ENCODE measurements at regions not wholly inside any gene's neighbourhood (a gene's known extent, or its start where the extent isn't known, plus 50 kb on each side); places are given as distances from the start of the nearest gene placed in this dataset.
"Not testable (repeated sequence)": the region's sequence is repeated elsewhere in the genome, so short reads cannot be mapped to it uniquely, and the experiment has no call there.

- DNase-seq (ENCODE audit: low spot score), result no peak
These were observed 57.8 kb upstream of the ANKRD30A start for GRCh38 chr10:37067576-37067975.

- not testable (repeated sequence) for DNase-seq (ENCODE audit: low spot score)
These were observed 63.1 kb upstream of the ANKRD30A start for GRCh38 chr10:37062296-37062695.

GRCh38 chr10:37057261-37057660 is 68.1 kb upstream of the ANKRD30A start:
- no peak for DNase-seq (ENCODE audit: low spot score)

- no peak for DNase-seq (ENCODE audit: low spot score)
These were observed 71.9 kb upstream of the ANKRD30A start for GRCh38 chr10:37053476-37053875.

GRCh38 chr10:37049982-37050381 is 75.4 kb upstream of the ANKRD30A start:
- DNase-seq (ENCODE audit: low spot score), result not testable (repeated sequence)

- DNase-seq (ENCODE audit: low spot score), result not testable (repeated sequence)
These were observed 81.1 kb upstream of the ANKRD30A start for GRCh38 chr10:37044319-37044718.

GRCh38 chr10:37035853-37036252 is 89.5 kb upstream of the ANKRD30A start:
- no peak for DNase-seq (ENCODE audit: low spot score)

GRCh38 chr10:37015498-37015897 is 109.9 kb upstream of the ANKRD30A start:
- no peak for DNase-seq (ENCODE audit: low spot score)

GRCh38 chr10:37010741-37011140 is 114.7 kb upstream of the ANKRD30A start:
- DNase-seq (ENCODE audit: low spot score), result no peak

GRCh38 chr10:37008276-37008675 is 117.1 kb upstream of the ANKRD30A start:
- DNase-seq (ENCODE audit: low spot score), result not testable (repeated sequence)

GRCh38 chr10:37003126-37003525 is 122.3 kb upstream of the ANKRD30A start:
- no peak for DNase-seq (ENCODE audit: low spot score)

DNA sequence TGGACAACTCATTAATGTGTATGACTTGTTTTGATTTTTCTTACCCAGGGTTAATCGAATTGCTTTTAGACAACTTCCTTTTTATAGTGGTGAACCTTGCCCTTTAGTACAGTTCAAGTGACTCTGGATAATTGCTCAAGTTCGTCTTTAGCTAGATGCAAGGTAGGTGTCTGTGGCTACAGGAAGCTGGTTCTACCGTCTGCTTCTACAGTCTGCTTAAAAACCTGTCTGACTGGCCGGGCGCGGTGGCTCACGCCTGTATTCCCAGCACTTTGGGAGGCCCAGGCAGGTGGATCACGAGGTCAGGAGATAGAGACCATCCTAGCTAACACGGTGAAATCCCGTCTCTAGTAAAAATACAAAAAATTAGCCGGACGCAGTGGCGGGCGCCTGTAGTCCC is 129.6 kb upstream of the ANKRD30A start:
- not testable (repeated sequence) for DNase-seq (ENCODE audit: low spot score)

GRCh38 chr10:36994886-36995285 is 130.5 kb upstream of the ANKRD30A start:
- no peak for DNase-seq (ENCODE audit: low spot score)

GRCh38 chr10:36989233-36989632 is 136.2 kb upstream of the ANKRD30A start:
- no peak for DNase-seq (ENCODE audit: low spot score)

DNA sequence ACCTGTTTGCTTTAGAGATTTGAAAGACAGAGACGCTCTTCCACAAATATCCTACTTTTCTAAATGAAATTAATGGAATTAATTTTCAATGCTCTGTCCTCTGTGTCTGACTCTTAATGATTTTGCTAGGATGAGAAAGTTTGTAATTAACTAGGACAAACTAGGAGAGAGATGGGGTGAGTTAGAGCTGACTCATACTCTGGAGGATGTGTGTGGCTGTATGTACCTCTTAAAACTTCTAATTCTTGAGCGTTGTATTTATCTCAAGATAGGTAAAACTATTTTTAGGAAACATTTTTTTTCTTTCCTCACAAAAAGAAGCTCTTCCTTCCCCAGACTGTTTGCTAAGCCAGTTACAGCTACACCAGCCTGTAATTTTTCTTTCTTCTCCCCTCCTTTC is 178.8 kb upstream of the ANKRD30A start:
- DNase-seq (ENCODE audit: low spot score), result no peak

- DNase-seq (ENCODE audit: low spot score), result no peak
These were observed 181.9 kb upstream of the ANKRD30A start for GRCh38 chr10:36943544-36943943.

- no peak for DNase-seq (ENCODE audit: low spot score)
These were observed 182.8 kb upstream of the ANKRD30A start for GRCh38 chr10:36942616-36943015.

- DNase-seq (ENCODE audit: low spot score), result no peak
These were observed 222.4 kb upstream of the ANKRD30A start for GRCh38 chr10:36903040-36903439.

GRCh38 chr10:36899652-36900051 is 225.7 kb upstream of the ANKRD30A start:
- no peak for DNase-seq (ENCODE audit: low spot score)

DNA sequence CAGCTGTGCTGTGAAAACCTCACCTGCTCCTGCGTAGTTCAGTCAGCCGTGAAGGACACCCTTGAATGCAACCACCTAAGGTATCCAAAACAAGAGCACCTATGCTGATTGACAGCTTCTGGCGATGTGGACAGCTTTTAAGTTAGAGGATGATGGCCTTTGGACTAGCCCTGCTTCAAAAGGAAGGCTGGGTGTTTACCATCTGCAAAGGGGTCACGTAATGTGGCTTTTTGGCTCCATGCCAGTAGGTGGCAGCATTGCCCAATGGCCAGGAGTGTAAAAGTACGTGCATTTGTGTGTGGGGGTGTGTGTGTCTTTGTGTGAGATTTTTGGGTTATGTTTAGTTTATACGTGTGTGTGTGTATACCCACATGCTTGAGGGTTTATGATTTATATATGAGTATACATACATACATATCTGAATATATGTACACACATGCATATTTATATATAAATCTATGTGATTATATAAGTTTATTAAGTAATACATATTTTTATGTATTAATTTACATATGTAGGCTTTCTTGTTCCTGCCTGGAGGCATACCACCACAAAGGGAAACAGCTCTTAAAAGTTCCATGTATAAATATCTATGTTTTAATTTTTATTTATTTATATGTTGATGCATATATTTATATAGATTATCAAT is 236.3 kb upstream of the ANKRD30A start:
- DNase-seq (ENCODE audit: low spot score), result no peak

DNA sequence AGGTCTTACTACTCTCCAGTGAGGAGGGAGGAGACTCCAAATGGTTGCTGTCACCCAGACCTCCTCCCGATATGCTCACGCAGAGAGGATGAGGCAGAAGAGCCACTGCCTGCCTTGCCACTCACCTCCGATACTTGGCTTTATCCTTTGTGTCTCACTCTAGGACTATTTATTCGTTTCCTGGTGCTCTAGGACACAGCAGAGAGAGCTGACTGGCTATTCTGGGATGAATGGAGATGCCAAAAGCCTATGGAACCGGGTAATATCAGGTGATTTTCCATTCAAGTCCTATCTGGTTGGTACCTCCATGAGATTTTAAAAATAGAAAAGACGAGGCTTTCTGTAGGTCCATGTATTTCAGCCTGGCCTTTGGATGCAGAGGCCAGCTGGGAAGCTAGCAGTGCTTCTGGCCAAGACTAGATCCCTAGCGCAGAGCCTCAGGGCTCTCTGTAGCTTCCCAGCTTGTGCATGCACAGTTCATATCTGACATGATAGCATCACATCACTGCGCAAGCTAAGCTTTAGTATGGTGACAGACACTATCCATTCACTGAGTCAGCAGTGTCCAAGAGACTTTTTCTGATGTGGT is 239.0 kb upstream of the ANKRD30A start:
- no peak for DNase-seq (ENCODE audit: low spot score)

DNA sequence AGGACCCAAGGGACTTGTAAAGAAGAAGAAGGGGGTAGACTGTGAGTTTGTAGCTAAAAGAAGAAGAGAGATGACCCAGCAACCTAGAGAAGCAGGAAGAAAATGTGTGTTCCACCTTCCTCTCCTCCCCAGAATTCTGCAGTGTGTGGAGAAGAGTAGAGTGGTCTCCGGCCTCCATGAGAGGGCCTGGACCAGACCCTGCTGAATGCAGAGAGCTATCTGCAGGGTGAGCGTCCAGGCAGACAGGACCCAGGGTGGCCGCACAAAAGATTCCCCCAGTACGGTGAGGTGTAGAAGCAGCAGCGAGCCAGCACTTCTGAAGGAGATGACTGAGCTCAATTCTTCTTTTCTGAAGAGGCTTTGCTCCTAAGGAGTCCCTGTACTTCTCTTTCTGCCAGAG is 239.7 kb upstream of the ANKRD30A start:
- DNase-seq (ENCODE audit: low spot score), result no peak

GRCh38 chr10:36882781-36883180 is 242.6 kb upstream of the ANKRD30A start:
- no peak for DNase-seq (ENCODE audit: low spot score)
